ENCODE measurements at regions not wholly inside any gene's neighbourhood (a gene's known extent, or its start where the extent isn't known, plus 50 kb on each side); places are given as distances from the start of the nearest gene placed in this dataset.

- TF ChIP-seq ZNF274 (IDR thresholded peaks at IDR 0.05; ENCODE audit: low read depth, low read length): no peak
These were observed 500.5 kb upstream of the RAB6C start for GRCh38 chr2:129478902-129479517.

DNA sequence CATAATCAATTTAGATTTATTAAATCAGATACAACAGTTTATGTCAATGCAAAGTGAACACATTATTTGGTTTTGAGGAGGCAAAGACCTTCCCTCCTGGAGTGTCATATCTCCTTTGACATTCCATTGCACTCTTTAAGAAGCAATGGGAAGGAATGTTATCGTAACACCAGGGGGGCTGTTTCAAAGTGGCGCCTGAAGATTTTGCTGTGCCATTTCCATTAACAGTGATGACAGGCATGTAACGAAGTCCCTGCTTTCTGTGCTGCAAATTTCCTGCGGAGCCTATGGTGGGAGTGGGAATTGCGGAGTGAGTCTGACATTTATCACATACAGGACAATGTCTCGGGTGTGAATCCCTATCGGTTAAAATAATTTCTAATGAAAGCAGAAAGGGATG lies 499.6 kb upstream of the RAB6C start:
- no peak overlapping the region for H3K4me3 ChIP-seq (ENCODE audit: low read length)
- no peak for TF ChIP-seq ZNF274 (IDR thresholded peaks at IDR 0.05; ENCODE audit: low read depth, low read length)

More at GRCh38 chr2:129478902-129479517, 500.5 kb upstream of the RAB6C start:
- no peak overlapping the region for H3K4me3 ChIP-seq (ENCODE audit: low read length)

GRCh38 chr2:129480790-129481189 lies 498.7 kb upstream of the RAB6C start:
- no peak overlapping the region for H3K4me3 ChIP-seq (ENCODE audit: low read length)

GRCh38 chr2:129481306-129482219 lies 497.9 kb upstream of the RAB6C start:
- H3K4me3 ChIP-seq (ENCODE audit: low read length): no peak overlapping the region
- TF ChIP-seq ZNF274 (IDR thresholded peaks at IDR 0.05; ENCODE audit: low read depth, low read length): no peak

More at GRCh38 chr2:129480790-129481189, 498.7 kb upstream of the RAB6C start:
- TF ChIP-seq ZNF274 (IDR thresholded peaks at IDR 0.05; ENCODE audit: low read depth, low read length): no peak

- no peak overlapping the region for H3K4me3 ChIP-seq (ENCODE audit: low read length)
- no peak for TF ChIP-seq ZNF274 (IDR thresholded peaks at IDR 0.05; ENCODE audit: low read depth, low read length)
These were observed 496.8 kb upstream of the RAB6C start for GRCh38 chr2:129482626-129483025.

DNA sequence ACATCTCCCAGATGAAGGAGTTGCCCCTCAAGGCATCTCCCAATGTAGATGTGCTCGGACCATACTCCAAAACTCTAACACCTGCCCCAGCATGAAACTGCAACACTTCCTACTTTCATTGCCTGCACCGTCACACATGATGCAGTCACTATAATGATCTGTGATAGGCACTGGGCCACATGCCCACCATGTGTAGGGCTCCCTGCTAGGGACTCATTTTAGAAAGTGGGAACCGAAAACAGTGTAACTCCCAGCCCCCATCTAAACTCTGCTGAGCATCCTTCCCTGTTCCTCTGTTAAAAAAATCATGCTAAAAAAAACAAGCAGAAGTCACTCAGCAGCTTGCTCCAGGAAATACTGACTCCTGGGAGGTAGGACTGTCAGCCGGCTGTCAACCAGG lies 496.1 kb upstream of the RAB6C start:
- H3K4me3 ChIP-seq (ENCODE audit: low read length): no peak overlapping the region
- TF ChIP-seq ZNF274 (IDR thresholded peaks at IDR 0.05; ENCODE audit: low read depth, low read length): no peak

GRCh38 chr2:129484999-129485897 lies 494.2 kb upstream of the RAB6C start:
- TF ChIP-seq ZNF274 (IDR thresholded peaks at IDR 0.05; ENCODE audit: low read depth, low read length): no peak

DNA sequence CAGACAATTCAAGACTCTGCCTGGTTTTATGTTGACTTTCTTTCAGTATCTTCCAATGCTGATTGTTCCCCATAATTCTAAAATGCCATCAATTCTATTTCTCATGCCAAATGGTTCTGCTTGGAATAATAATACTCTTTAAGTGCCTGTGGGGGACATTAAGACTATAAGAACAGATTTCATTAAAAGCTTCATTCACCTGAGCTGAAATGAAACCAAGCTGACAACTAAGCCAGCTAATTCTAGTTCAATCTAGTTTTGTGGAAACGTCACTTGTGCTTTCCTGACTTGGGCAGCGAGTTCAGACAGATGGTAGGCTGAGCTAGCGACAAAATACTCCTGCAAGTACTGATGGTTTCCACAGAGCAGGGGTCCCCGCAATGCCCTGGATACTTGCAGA lies 491.1 kb upstream of the RAB6C start:
- no peak for TF ChIP-seq ZNF274 (IDR thresholded peaks at IDR 0.05; ENCODE audit: low read depth, low read length)

More at GRCh38 chr2:129484999-129485897, 494.2 kb upstream of the RAB6C start:
- H3K4me3 ChIP-seq (ENCODE audit: low read length): no peak overlapping the region

DNA sequence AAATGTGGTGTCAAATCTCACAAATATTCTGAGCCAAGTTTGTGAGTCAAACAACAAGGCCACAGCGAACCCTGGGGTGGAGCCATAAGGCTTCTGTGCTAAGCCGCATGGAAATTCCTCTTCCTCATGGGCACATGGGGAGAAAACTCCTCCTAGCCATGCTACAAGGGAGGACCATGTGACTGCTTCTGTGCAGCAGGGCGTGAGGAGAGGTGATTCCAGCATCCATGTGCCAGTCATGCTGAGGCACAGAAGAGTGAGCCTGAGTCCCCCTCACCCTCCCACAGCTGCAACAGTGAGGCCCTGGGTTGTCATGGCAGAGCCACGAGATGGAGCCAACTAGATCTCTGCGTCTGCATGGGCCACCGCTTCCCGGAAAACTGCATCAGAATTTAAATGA lies 488.8 kb upstream of the RAB6C start:
- TF ChIP-seq ZNF274 (IDR thresholded peaks at IDR 0.05; ENCODE audit: low read depth, low read length): no peak
- H3K4me3 ChIP-seq (ENCODE audit: low read length): no peak overlapping the region

More for the DNA sequence above, 491.1 kb upstream of the RAB6C start:
- no peak overlapping the region for H3K4me3 ChIP-seq (ENCODE audit: low read length)

GRCh38 chr2:129491308-129491707 lies 488.2 kb upstream of the RAB6C start:
- TF ChIP-seq ZNF274 (IDR thresholded peaks at IDR 0.05; ENCODE audit: low read depth, low read length): no peak
- no peak overlapping the region for H3K4me3 ChIP-seq (ENCODE audit: low read length)

DNA sequence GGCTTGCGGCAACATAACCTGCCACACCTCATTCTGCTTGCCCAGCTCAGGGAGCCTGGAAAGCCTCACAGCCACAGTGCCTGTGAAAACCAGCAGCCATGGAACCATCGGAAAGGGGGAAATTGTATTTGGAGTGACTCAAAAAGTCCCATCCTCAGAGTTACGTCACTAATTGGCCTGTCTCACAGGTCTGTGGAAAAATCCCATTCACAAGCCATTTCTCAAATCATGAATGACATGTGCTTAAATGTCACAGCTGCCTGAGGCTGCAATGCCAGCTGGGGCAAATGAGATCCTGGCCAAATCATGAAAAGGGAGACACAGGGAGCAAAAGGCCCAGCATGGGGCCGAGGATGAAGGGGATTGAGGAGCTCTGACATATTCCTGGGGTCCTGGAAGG lies 486.9 kb upstream of the RAB6C start:
- TF ChIP-seq ZNF274 (IDR thresholded peaks at IDR 0.05; ENCODE audit: low read depth, low read length): no peak
- H3K4me3 ChIP-seq (ENCODE audit: low read length): no peak overlapping the region

DNA sequence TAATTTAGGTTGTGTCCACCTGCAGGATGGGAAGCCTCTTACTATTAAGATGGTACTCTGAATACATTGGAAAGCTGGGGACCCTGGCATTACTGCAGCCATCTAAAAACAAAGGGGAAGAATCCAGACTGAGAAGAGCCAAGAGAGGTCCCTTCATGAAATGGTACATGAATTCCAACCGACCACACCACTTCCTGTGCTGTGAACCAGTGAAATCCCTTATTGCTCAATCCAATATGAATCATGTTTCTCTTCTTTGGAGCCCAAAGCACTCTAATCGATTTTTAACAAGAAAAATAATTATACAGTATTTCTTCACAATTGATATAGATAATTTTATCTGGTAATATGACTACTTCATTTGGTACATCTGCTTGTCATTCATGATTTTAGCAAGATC lies 479.7 kb upstream of the RAB6C start:
- no peak overlapping the region for H3K4me3 ChIP-seq (ENCODE audit: low read length)
- TF ChIP-seq ZNF274 (IDR thresholded peaks at IDR 0.05; ENCODE audit: low read depth, low read length): no peak

- TF ChIP-seq ZNF274 (IDR thresholded peaks at IDR 0.05; ENCODE audit: low read depth, low read length): no peak
- H3K4me3 ChIP-seq (ENCODE audit: low read length): no peak overlapping the region
These were observed 476.7 kb upstream of the RAB6C start for GRCh38 chr2:129502781-129503180.

DNA sequence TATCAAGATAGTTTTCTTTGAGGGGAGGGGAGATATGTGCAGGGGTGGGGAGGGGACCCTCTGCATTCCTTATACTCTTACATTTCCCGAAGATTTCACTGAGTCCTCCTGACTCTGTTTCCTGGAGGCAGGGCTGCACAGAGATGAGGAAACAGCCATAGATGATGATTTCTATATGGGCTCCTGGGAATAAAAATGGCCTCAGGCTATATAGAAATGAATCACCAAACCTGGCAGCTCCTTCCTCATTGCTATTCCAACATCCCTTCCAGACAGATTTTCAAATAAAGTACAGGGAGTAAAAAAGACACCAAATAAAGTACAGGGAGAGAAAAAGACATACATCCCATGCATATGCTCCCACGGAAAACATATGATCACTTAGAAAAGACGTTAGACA lies 474.8 kb upstream of the RAB6C start:
- no peak overlapping the region for H3K4me3 ChIP-seq (ENCODE audit: low read length)
- TF ChIP-seq ZNF274 (IDR thresholded peaks at IDR 0.05; ENCODE audit: low read depth, low read length): no peak

All from GM08714 (cell line).